GM12878 (cell line): ENCODE measurements at regions not wholly inside any gene's neighbourhood (a gene's known extent, or its start where the extent isn't known, plus 50 kb on each side); places are given as distances from the start of the nearest gene placed in this dataset.

Experiments used
- ATAC-seq: fragments of 200-7000 bp; cut with Tn5 transposase; 3 replicates; pipeline ENCODE4 v1.9.1; 2020; ENCODE audit warnings: mild to moderate bottlenecking, moderate library complexity
- BruUV-seq: library from RNA; stranded (reverse); fragments of 400-500 nt; replicated peaks from 2 replicates; lab custom pipeline; 2021; lab: Mats Ljungman, UMichigan
- CTCF ChIA-PET: fragments of 300-600 bp; sonication (Branson Sonifier 250); formaldehyde crosslinking; extraction: SDS; loops from one replicate; lab custom pipeline; 2021; ENCODE audit warnings: inconsistent platforms; lab: Yijun Ruan, JAX
- POLR2A ChIA-PET: fragments of 350-600 bp; formaldehyde crosslinking; extraction: SDS; loops from one replicate; lab custom pipeline; 2021; ENCODE audit warnings: inconsistent platforms; lab: Charles Lee
- RAD21 ChIA-PET: fragments of 300-600 bp; sonication (Branson Sonifier 250); formaldehyde crosslinking; loops from one replicate; lab custom pipeline; 2023; ENCODE audit warnings: antibody characterized with exemption; ENCODE audit not compliant: unreplicated experiment; lab: Charles Lee
- SMC1A ChIA-PET: fragments of 300-600 bp; sonication (Branson Sonifier 250); formaldehyde crosslinking; loops from one replicate; lab custom pipeline; 2023; ENCODE audit not compliant: unreplicated experiment, uncharacterized antibody; lab: Charles Lee
- DNase-seq: peaks from one replicate; pipeline ENCODE4 v3.0.0-alpha.2; 2011; ENCODE audit warnings: low read depth, low spot score
- FAIRE-seq: peaks from 3 replicates; lab custom pipeline; 2011; peaks lifted over from hg19 to GRCh38; lab: Jason Lieb, UNC
- H2AFZ ChIP-seq: 2 replicates; pipeline ENCODE4 v1.6.0; 2011; ENCODE audit warnings: low read depth, low read length, control low read depth; ENCODE audit not compliant: control insufficient read depth
- H3K27ac ChIP-seq: 2 replicates; pipeline ENCODE4 v1.5.1; 2011; ENCODE audit warnings: control low read depth; ENCODE audit not compliant: control insufficient read depth, insufficient read depth
- H3K27me3 ChIP-seq, 2 experiments: replicated peaks in 1 of 2; 2 replicates each; pipeline versions ENCODE4 v1.6.0 to v1.6.1; 2011; ENCODE audit warnings: low read length in 1 of 2; ENCODE audit not compliant: control insufficient read depth in 2 of 2, insufficient read depth in 2 of 2
- H3K36me3 ChIP-seq, 2 experiments: 2 replicates each; pipeline ENCODE4 v1.5.1; 2011; ENCODE audit warnings: low read length in 1 of 2; ENCODE audit not compliant: control insufficient read depth in 2 of 2, insufficient read depth in 2 of 2
- H3K4me1 ChIP-seq: 2 replicates; pipeline ENCODE4 v1.6.1; 2011; ENCODE audit warnings: mild to moderate bottlenecking, low read length, moderate library complexity, mixed read lengths; ENCODE audit not compliant: control insufficient read depth, insufficient read depth
- H3K4me2 ChIP-seq: 2 replicates; pipeline ENCODE4 v1.6.0; 2011; ENCODE audit warnings: control low read depth; ENCODE audit not compliant: control insufficient read depth, insufficient read depth
- H3K4me3 ChIP-seq: fragments of 200-600 bp; sonication (generic); 2 replicates; pipeline ENCODE4 v1.5.1; 2016
- H3K79me2 ChIP-seq: 2 replicates; pipeline ENCODE4 v1.6.0; 2011; ENCODE audit warnings: low read length; ENCODE audit not compliant: control insufficient read depth, insufficient read depth
- H3K9ac ChIP-seq: 2 replicates; pipeline ENCODE4 v1.8.0; 2011; ENCODE audit warnings: low read length, control low read depth, mixed read lengths; ENCODE audit not compliant: control insufficient read depth, insufficient read depth
- H3K9me3 ChIP-seq: replicated peaks from 3 replicates; pipeline ENCODE4 v1.5.1; 2011; ENCODE audit warnings: mild to moderate bottlenecking, low read length; ENCODE audit not compliant: control insufficient read depth, insufficient read depth
- H4K20me1 ChIP-seq: 2 replicates; pipeline ENCODE4 v1.6.0; 2011; ENCODE audit not compliant: control insufficient read depth, insufficient read depth
- BMI1 ChIP-seq: fragments of 450-650 bp; IDR thresholded peaks from 2 replicates; pipeline ENCODE4 v1.6.1; 2016; ENCODE audit warnings: mild to moderate bottlenecking, moderate library complexity, borderline replicate concordance
- EED ChIP-seq: sonication (generic); IDR thresholded peaks from 2 replicates; pipeline ENCODE4 v1.6.1; 2016; ENCODE audit warnings: antibody characterized with exemption, low read depth
- JUND ChIP-seq: IDR thresholded peaks from 2 replicates; pipeline ENCODE4 v1.6.1; 2012; ENCODE audit warnings: low read depth, mild to moderate bottlenecking, low read length, improper control_type of control experiment, moderate library complexity
- MLLT1 ChIP-seq: fragments of 450-650 bp; IDR thresholded peaks from 2 replicates; pipeline ENCODE4 v1.6.1; 2016; ENCODE audit warnings: mild to moderate bottlenecking
- RB1 ChIP-seq: fragments of 450-650 bp; formaldehyde crosslinking; IDR thresholded peaks from 2 replicates; pipeline ENCODE4 v1.6.1; 2017; ENCODE audit warnings: mild to moderate bottlenecking, borderline replicate concordance
- SMARCA5 ChIP-seq: fragments of 450-650 bp; IDR thresholded peaks from 2 replicates; pipeline ENCODE4 v1.6.1; 2017; ENCODE audit warnings: mild to moderate bottlenecking
- SMC3 ChIP-seq: IDR thresholded peaks from 2 replicates; pipeline ENCODE4 v1.6.1; 2011; ENCODE audit warnings: low read length, improper control_type of control experiment, borderline replicate concordance
- SREBF2 ChIP-seq: IDR thresholded peaks from 2 replicates; pipeline ENCODE4 v1.6.1; 2012; ENCODE audit warnings: mild to moderate bottlenecking, low read length
- TCF12 ChIP-seq: IDR thresholded peaks from 2 replicates; pipeline ENCODE4 v1.6.1; 2011; ENCODE audit warnings: low read depth, mild to moderate bottlenecking, low read length
- USF2 ChIP-seq: IDR thresholded peaks from 2 replicates; pipeline ENCODE4 v1.6.1; 2011; ENCODE audit warnings: low read depth, low read length, improper control_type of control experiment, borderline replicate concordance
- ZNF274 ChIP-seq: IDR thresholded peaks from one replicate; pipeline ENCODE4 v1.8.0; 2011; ENCODE audit not compliant: insufficient read length, insufficient read depth
- WGBS: methylation state at CpG from one replicate; pipeline ENCODE4 v1.1.6; 2016; ENCODE audit warnings: low lambda C conversion rate; ENCODE audit not compliant: insufficient replicate concordance, insufficient coverage; ENCODE audit errors: missing lambda C conversion rate; 5-methylcytosine and 5-hydroxymethylcytosine counted together
- in situ Hi-C: fragments of 300-500 bp; cut with MboI; formaldehyde crosslinking; loops from 9 replicates; pipeline ENCODE4 v1.14.3; 2018; ENCODE audit warnings: mixed read lengths
- intact Hi-C: fragments of 100-400 bp; cut with micrococcal nuclease; formaldehyde crosslinking; loops from one replicate; pipeline ENCODE4 v1.14.2; 2022; ENCODE audit not compliant: unreplicated experiment

DNA sequence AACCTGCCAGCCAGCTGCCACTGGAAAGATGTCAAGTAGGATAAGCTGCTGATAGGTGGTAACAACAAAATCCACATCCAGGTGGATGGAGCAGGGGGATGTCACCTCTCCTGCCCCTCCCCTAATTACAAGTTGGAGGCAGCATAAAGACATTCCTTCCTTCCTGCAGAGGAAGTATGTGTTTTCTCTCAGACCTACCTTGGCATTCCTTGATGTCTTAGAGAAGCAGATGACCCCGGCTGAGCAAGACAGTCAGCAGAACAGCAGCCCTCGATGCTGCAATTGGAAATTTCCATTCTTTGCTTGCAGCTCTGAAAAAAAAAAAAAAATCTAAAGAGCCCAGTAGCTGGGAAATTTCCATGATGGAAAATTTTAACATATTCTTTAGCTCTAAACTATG, 137.5 kb upstream of the MKLN1 start:
- Histone ChIP-seq H3K27me3 (no peaks in the 10 kb centered on the region), H3K9me3 (no peaks in the 10 kb centered on the region; the same call in 2 of the 3 replicates), H2AFZ (no peak overlapping the region), H4K20me1 (no peaks in the 10 kb centered on the region), H3K79me2 (no peaks in the 10 kb centered on the region), H3K27ac (no peak overlapping the region), H3K4me3 (no peak overlapping the region)
- DNase-seq (no peak), ATAC-seq (no peak), FAIRE-seq (no peak)
- POLR2A ChIA-PET, result no interaction called here
- TF ChIP-seq SREBF2 (no peak), TCF12 (no peak), SMC3 (no peak), SMARCA5 (no peak), MLLT1 (no peak), EED (no peak), BMI1 (no peak), ZNF274 (no peak), JUND (no peak), USF2 (no peak), RB1 (no peak)
- TF ChIP-seq, all 136 proteins: peak for 0
- Histone ChIP-seq H3K4me1 (peaks cover 10% of the 10 kb centered on the region), H3K4me2 (no peak overlapping the region), H3K36me3 (no peaks in the 10 kb centered on the region), H3K9ac (no peak overlapping the region)
- 58% methylated on average over 2 of the region's 2 CpGs for WGBS
- ChIA-PET CTCF (interaction anchor here (0.6 to 2.1 kb wide), 3 partner anchors 10 to 228 kb away, joined by 3 to 10 read pairs (median 3); no protein-coding TSS in a partner anchor), SMC1A (interaction anchor here (0.6 to 1.7 kb wide), 7 partner anchors 16 to 758 kb away, joined by 3 to 6 read pairs (median 4); no protein-coding TSS in a partner anchor), RAD21 (interaction anchor here (1.0 to 4.5 kb wide), 5 partner anchors 66 to 121 kb away, joined by 3 to 30 read pairs (median 4); no protein-coding TSS in a partner anchor)
- intact Hi-C loops, result no loop called here
- in situ Hi-C loops, result no loop called here
- no TSS peak for BruUV-seq
